ENCODE measurements at regions not wholly inside any gene's neighbourhood (a gene's known extent, or its start where the extent isn't known, plus 50 kb on each side); places are given as distances from the start of the nearest gene placed in this dataset.

- Mint-ChIP-seq H3K4me3 (no peak overlapping the region), H3K4me1 (peaks cover 7% of the 10 kb centered on the region), H3K36me3 (ENCODE audit: low read depth) (no peaks in the 10 kb centered on the region), H3K27ac (no peak overlapping the region), H3K9me3 (peaks cover 4% of the 10 kb centered on the region), H3K27me3 (ENCODE audit: low read depth) (no peaks in the 10 kb centered on the region)
- no peak for TF ChIP-seq CTCF (IDR thresholded peaks at IDR 0.05; ENCODE audit: unreplicated experiment in 3 of 3)
These were observed 387.5 kb upstream of the ATP11B start for GRCh38 chr3:182405759-182406158.

- H3K36me3 Mint-ChIP-seq (ENCODE audit: low read depth): no peaks in the 10 kb centered on the region
- no peak for TF ChIP-seq CTCF (IDR thresholded peaks at IDR 0.05; ENCODE audit: unreplicated experiment in 3 of 3)
These were observed 386.5 kb upstream of the ATP11B start for GRCh38 chr3:182406786-182407185.

GRCh38 chr3:182410051-182410450 is 383.3 kb upstream of the ATP11B start:
- no peak for TF ChIP-seq CTCF (IDR thresholded peaks at IDR 0.05; ENCODE audit: unreplicated experiment in 3 of 3)
- Mint-ChIP-seq H3K27ac (no peak overlapping the region), H3K4me1 (peaks cover 19% of the 10 kb centered on the region), H3K9me3 (peaks cover 4% of the 10 kb centered on the region), H3K27me3 (ENCODE audit: low read depth) (no peaks in the 10 kb centered on the region), H3K4me3 (no peak overlapping the region), H3K36me3 (ENCODE audit: low read depth) (no peaks in the 10 kb centered on the region)

More at GRCh38 chr3:182406786-182407185, 386.5 kb upstream of the ATP11B start:
- Mint-ChIP-seq H3K4me1 (peaks cover 7% of the 10 kb centered on the region), H3K4me3 (no peak overlapping the region), H3K27me3 (ENCODE audit: low read depth) (no peaks in the 10 kb centered on the region), H3K27ac (no peak overlapping the region), H3K9me3 (peaks cover 4% of the 10 kb centered on the region)

DNA sequence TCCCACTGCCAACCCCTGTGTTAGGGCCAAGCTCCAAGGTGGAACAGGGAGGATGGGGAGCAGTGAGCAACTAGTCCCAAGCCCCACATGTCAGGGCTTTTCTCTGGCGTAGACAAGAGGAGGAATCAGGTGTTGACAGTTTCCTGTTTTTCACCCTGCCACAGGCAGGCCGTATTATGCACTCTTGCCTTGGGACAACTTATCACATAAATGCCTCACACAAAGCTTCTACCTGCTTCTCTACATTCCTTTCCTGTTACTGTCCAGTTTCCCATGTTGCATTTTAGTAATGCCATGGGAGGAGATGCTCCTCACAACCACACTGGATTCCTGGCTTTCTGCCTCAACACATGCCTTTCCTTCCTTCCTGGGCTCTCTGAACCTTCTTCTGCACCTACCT is 381.2 kb upstream of the ATP11B start:
- no peaks in the 10 kb centered on the region for H3K36me3 Mint-ChIP-seq (ENCODE audit: low read depth)
- peaks cover 11% of the 10 kb centered on the region for H3K4me1 Mint-ChIP-seq
- no peak overlapping the region for H3K27ac Mint-ChIP-seq
- H3K4me3 Mint-ChIP-seq: no peak overlapping the region
- H3K9me3 Mint-ChIP-seq: peaks cover 4% of the 10 kb centered on the region
- H3K27me3 Mint-ChIP-seq (ENCODE audit: low read depth): no peaks in the 10 kb centered on the region
- TF ChIP-seq CTCF (IDR thresholded peaks at IDR 0.05; ENCODE audit: unreplicated experiment in 3 of 3): no peak

DNA sequence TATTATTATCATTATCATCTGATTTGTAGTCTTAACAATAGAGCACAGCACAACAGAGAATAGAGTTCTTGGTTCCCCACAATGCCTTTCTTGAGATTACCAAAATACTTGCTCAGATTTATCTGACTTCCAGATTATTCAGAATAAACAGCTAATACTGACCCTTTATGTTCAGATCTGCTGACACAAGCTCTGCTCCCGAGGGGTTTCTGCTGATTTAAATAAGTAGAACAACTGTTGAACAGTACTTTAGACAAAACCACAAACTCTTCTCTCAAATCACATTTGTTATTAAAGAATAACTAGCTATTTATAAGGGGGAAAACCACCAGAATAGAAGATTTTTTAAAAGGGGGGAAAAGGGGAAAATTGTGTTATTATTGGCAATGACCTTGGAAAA is 380.2 kb upstream of the ATP11B start:
- peaks cover 11% of the 10 kb centered on the region for H3K4me1 Mint-ChIP-seq
- no peak overlapping the region for H3K27ac Mint-ChIP-seq
- no peak for TF ChIP-seq CTCF (IDR thresholded peaks at IDR 0.05; ENCODE audit: unreplicated experiment in 3 of 3)
- H3K9me3 Mint-ChIP-seq: peaks cover 4% of the 10 kb centered on the region
- no peaks in the 10 kb centered on the region for H3K36me3 Mint-ChIP-seq (ENCODE audit: low read depth)
- H3K4me3 Mint-ChIP-seq: no peak overlapping the region
- H3K27me3 Mint-ChIP-seq (ENCODE audit: low read depth): no peaks in the 10 kb centered on the region

DNA sequence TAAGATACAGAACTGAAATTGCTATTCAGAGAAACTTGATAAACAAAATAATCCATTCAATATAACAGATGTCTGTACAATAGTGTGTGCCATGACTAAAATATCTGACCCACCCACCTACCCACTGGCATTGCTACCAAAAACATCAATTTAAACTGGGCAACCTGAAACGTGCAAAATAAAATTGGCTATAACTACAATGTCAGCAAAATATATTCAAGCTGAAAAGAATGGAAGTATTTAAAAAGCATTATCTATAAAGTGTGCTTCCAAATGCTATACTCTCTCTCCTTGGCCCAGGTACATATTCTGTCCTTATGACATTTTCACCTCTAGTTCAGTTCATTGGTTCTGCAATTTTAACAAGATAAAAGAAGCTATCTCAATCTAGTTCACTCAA is 379.6 kb upstream of the ATP11B start:
- TF ChIP-seq CTCF (IDR thresholded peaks at IDR 0.05; ENCODE audit: unreplicated experiment in 3 of 3): no peak
- Mint-ChIP-seq H3K4me3 (no peak overlapping the region), H3K9me3 (peaks cover 4% of the 10 kb centered on the region), H3K36me3 (ENCODE audit: low read depth) (no peaks in the 10 kb centered on the region), H3K27me3 (ENCODE audit: low read depth) (no peaks in the 10 kb centered on the region), H3K4me1 (peaks cover 11% of the 10 kb centered on the region), H3K27ac (no peak overlapping the region)
